Right hindlimb (tissue), 1 donor: ENCODE measurements at regions not wholly inside any gene's neighbourhood (a gene's known extent, or its start where the extent isn't known, plus 50 kb on each side); places are given as distances from the start of the nearest gene placed in this dataset.

Experiments used
- DNase-seq: peaks from one replicate; pipeline ENCODE4 v3.0.0-alpha.2; 2018

GRCh38 chr11:19661827-19662226, 50.8 kb upstream of the NAV2 start:
- no peak for DNase-seq

- DNase-seq: no peak
These were observed 52.6 kb upstream of the NAV2 start for GRCh38 chr11:19660076-19660475.

GRCh38 chr11:19659529-19659928, 53.1 kb upstream of the NAV2 start:
- DNase-seq: no peak

GRCh38 chr11:19658344-19658743, 54.3 kb upstream of the NAV2 start:
- no peak for DNase-seq

GRCh38 chr11:19656140-19656541, 56.5 kb upstream of the NAV2 start:
- DNase-seq: no peak

GRCh38 chr11:19652623-19653375, 59.8 kb upstream of the NAV2 start:
- no peak for DNase-seq

GRCh38 chr11:19651653-19652052, 61.0 kb upstream of the NAV2 start:
- DNase-seq: no peak

- DNase-seq: no peak
These were observed 61.6 kb upstream of the NAV2 start for GRCh38 chr11:19651028-19651427.

GRCh38 chr11:19650467-19650866, 62.2 kb upstream of the NAV2 start:
- no peak for DNase-seq

- DNase-seq: no peak
These were observed 62.9 kb upstream of the NAV2 start for GRCh38 chr11:19649751-19650150.

- DNase-seq: no peak
These were observed 64.3 kb upstream of the NAV2 start for GRCh38 chr11:19648321-19648720.

GRCh38 chr11:19647816-19648215, 64.8 kb upstream of the NAV2 start:
- no peak for DNase-seq

- peak; percentile 53 for DNase-seq
These were observed 65.7 kb upstream of the NAV2 start for GRCh38 chr11:19646921-19647320.

GRCh38 chr11:19646308-19646707, 66.3 kb upstream of the NAV2 start:
- no peak for DNase-seq

GRCh38 chr11:19644316-19644715, 68.3 kb upstream of the NAV2 start:
- DNase-seq: no peak

GRCh38 chr11:19642185-19643158, 70.2 kb upstream of the NAV2 start:
- DNase-seq: no peak

- no peak for DNase-seq
These were observed 73.0 kb upstream of the NAV2 start for GRCh38 chr11:19639603-19640105.

GRCh38 chr11:19635332-19635731, 77.3 kb upstream of the NAV2 start:
- no peak for DNase-seq

- DNase-seq: no peak
These were observed 79.4 kb upstream of the NAV2 start for GRCh38 chr11:19633276-19633675.

GRCh38 chr11:19632499-19632834, 80.2 kb upstream of the NAV2 start:
- DNase-seq: no peak

GRCh38 chr11:19631712-19632498, 80.7 kb upstream of the NAV2 start:
- no peak for DNase-seq

- no peak for DNase-seq
These were observed 84.6 kb upstream of the NAV2 start for GRCh38 chr11:19628018-19628417.

- no peak for DNase-seq
These were observed 85.1 kb upstream of the NAV2 start for GRCh38 chr11:19627566-19627965.
